Pancreas (tissue), 10 donors: ENCODE measurements at regions not wholly inside any gene's neighbourhood (a gene's known extent, or its start where the extent isn't known, plus 50 kb on each side); places are given as distances from the start of the nearest gene placed in this dataset.

ENCODE experiments used
- ATAC-seq, 4 donors: fragments of 200-7000 bp; cut with Tn5 transposase; one replicate each; pipeline versions ENCODE4 v1.8.0 to v1.9.1; 2020; ENCODE audit warnings: mild to moderate bottlenecking in 4 of 4, moderate library complexity in 4 of 4
- DNase-seq, 6 donors: peaks; one replicate each; pipeline ENCODE4 v3.0.0-alpha.2; 2020
- FAIRE-seq: peaks from 2 replicates; lab custom pipeline; 2012; peaks lifted over from hg19 to GRCh38; lab: Jason Lieb, UNC
- H3K27ac ChIP-seq, 4 donors: fragments of 200-600 bp; sonication (generic); 1 replicate in 3 of 4; 2 replicates in 1 of 4; pipeline versions ENCODE4 v1.5.0 to v1.8.0; 2020
- H3K27me3 ChIP-seq, 4 donors: fragments of 200-600 bp; one replicate each; pipeline ENCODE4 v1.8.0; 2021
- H3K36me3 ChIP-seq, 3 donors: fragments of 200-600 bp; sonication (generic) in 1 of 3; one replicate each; pipeline versions ENCODE4 v1.5.0 to v1.8.0; 2020 to 2021
- H3K4me1 ChIP-seq, 3 donors: fragments of 200-600 bp; one replicate each; pipeline ENCODE4 v1.8.0; 2021
- H3K4me3 ChIP-seq, 4 donors: fragments of 200-600 bp; sonication (generic) in 2 of 4; one replicate each; pipeline versions ENCODE4 v1.5.0 to v1.8.0; 2020 to 2021
- H3K9me3 ChIP-seq, 4 donors: fragments of 200-600 bp; one replicate each; pipeline ENCODE4 v1.8.0; 2021
- CTCF ChIP-seq, 4 donors: fragments of 200-600 bp; sonication (generic) in 3 of 4; IDR thresholded peaks; one replicate each; pipeline versions ENCODE4 v1.5.0 to v1.8.0; 2021; ENCODE audit warnings: antibody characterized with exemption in 4 of 4
- WGBS, 2 donors: extraction: QIAGEN DNeasy Blood & Tissue Kit; methylation state at CpG; one replicate each; pipeline ENCODE4 v1.1.7; 2013; 5-methylcytosine and 5-hydroxymethylcytosine counted together
- intact Hi-C, 3 donors: fragments of 100-400 bp; cut with DNase I; formaldehyde crosslinking; loops; one replicate each; pipeline versions ENCODE4 v1.11.1 to v1.14.2; 2022
- donor health status: healthy with polysubstance abuse.
- donor health status: DM: no; HTN: no; CAD: no; lungs with moderate emphysema.
- donor health status: DM: no; HTN: no; CAD: no.
- donor health status: control.
- donor health status: control.
- donor health status: Bipolar disorder and iron deficiency.
- donor health status: DM: yes; HTN: yes; CAD: no.
- donor health status: DM: no; HTN: no; CAD: no.
- donor health status: DM: no; HTN: no; CAD: no.
- donor health status: DM: yes; HTN: yes; CAD: no.

GRCh38 chr2:198343471-198343870 is 539.1 kb downstream of the PLCL1 start:
- Histone ChIP-seq H3K27me3 (no peaks in the 10 kb centered on the region), H3K27ac (no peak overlapping the region), H3K4me3 (no peak overlapping the region), H3K36me3 (no peaks in the 10 kb centered on the region), H3K4me1 (no peaks in the 10 kb centered on the region), H3K9me3 (no peaks in the 10 kb centered on the region)
- no peak for DNase-seq
- FAIRE-seq, result no peak
- ATAC-seq, result no peak
- 64 to 75% methylated on average over 1 of the region's 1 CpG for WGBS, 2 donors
- no peak for TF ChIP-seq CTCF (IDR thresholded peaks at IDR 0.05)
- intact Hi-C loops, result no loop called here

- no peak overlapping the region for H3K4me3 ChIP-seq
- 62 to 71% methylated on average over 2 of the region's 2 CpGs for WGBS, 2 donors
- H3K36me3 ChIP-seq, result no peaks in the 10 kb centered on the region
- intact Hi-C loops, result no loop called here
- DNase-seq (no peak), ATAC-seq (no peak), FAIRE-seq (no peak)
- no peaks in the 10 kb centered on the region for H3K9me3 ChIP-seq
- no peak for TF ChIP-seq CTCF (IDR thresholded peaks at IDR 0.05)
- H3K27me3 ChIP-seq, result no peaks in the 10 kb centered on the region
- H3K4me1 ChIP-seq, result no peaks in the 10 kb centered on the region
- no peak overlapping the region for H3K27ac ChIP-seq
These were observed 536.5 kb downstream of the PLCL1 start for GRCh38 chr2:198340846-198341245.

- Histone ChIP-seq H3K4me3 (no peak overlapping the region), H3K27me3 (no peaks in the 10 kb centered on the region), H3K9me3 (no peaks in the 10 kb centered on the region), H3K36me3 (no peaks in the 10 kb centered on the region), H3K27ac (no peak overlapping the region), H3K4me1 (no peaks in the 10 kb centered on the region)
- FAIRE-seq, result no peak
- 86 to 88% methylated on average over 5 of the region's 5 CpGs for WGBS, 2 donors
- TF ChIP-seq CTCF (IDR thresholded peaks at IDR 0.05), result no peak
- intact Hi-C loops, result no loop called here
- ATAC-seq, result no peak
- no peak for DNase-seq
These were observed 534.7 kb downstream of the PLCL1 start for GRCh38 chr2:198339116-198339515.

- no peak for DNase-seq
- Histone ChIP-seq H3K4me1 (no peaks in the 10 kb centered on the region), H3K27me3 (no peaks in the 10 kb centered on the region), H3K9me3 (no peaks in the 10 kb centered on the region), H3K4me3 (no peak overlapping the region), H3K27ac (no peak overlapping the region), H3K36me3 (no peaks in the 10 kb centered on the region)
- TF ChIP-seq CTCF (IDR thresholded peaks at IDR 0.05), result no peak
- intact Hi-C loops, result no loop called here
- no peak for ATAC-seq
- FAIRE-seq, result no peak
- WGBS, 2 donors, result 66 to 71% methylated on average over 3 of the region's 3 CpGs
These were observed 533.0 kb downstream of the PLCL1 start for GRCh38 chr2:198337368-198337767.

- H3K9me3 ChIP-seq, result no peaks in the 10 kb centered on the region
- no peaks in the 10 kb centered on the region for H3K27me3 ChIP-seq
- H3K36me3 ChIP-seq, result no peaks in the 10 kb centered on the region
- no peaks in the 10 kb centered on the region for H3K4me1 ChIP-seq
- 84 to 86% methylated on average over 2 of the region's 2 CpGs for WGBS, 2 donors
- no peak overlapping the region for H3K4me3 ChIP-seq
- TF ChIP-seq CTCF (IDR thresholded peaks at IDR 0.05), result no peak
- no peak for DNase-seq
- no peak for ATAC-seq
- no peak for FAIRE-seq
- intact Hi-C loops, result no loop called here
- no peak overlapping the region for H3K27ac ChIP-seq
These were observed 524.1 kb downstream of the PLCL1 start for GRCh38 chr2:198328454-198328853.
